ENCODE measurements at regions not wholly inside any gene's neighbourhood (a gene's known extent, or its start where the extent isn't known, plus 50 kb on each side); places are given as distances from the start of the nearest gene placed in this dataset.

DNA sequence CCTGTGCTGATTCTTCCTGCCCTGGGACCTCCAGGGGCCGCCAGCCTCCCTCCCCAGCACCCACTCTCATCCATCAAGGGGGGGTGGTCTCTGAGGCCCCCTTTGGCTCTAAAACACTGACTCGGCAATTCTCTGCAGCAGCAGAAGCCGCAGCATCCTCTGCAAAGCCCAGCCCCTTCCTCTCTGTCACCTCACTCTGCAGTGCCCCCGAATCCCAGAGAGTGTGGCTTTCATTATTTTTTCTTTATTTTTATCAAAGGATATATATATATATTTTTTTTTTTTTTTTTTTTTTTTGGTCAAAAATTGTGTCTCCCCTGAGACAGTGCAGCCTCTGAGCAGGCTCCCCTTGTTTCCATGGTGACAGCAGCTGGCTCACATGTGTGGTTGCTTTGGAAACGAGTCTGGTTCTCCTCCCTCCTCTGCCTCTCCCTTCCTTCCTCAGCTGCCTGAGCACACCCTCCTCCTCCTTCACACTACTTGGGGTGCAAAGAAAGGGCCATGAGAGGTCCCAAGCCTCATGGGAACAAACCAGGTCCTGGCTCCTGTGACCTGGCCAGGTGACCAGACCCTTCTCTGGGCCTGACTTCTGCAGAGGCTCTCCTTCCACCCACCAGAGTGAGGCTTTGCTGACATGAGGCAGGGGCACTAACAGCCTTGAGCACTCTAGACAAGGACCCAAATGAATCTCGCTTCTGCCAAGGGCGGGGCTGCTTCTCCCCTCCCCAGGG is 100.5 kb downstream of the LRRC74A start:
- DNase-seq (ENCODE audit: low read depth in 2 of 2), result peak; percentile 35 to 49

GRCh38 chr14:76925097-76925441 is 98.9 kb downstream of the LRRC74A start:
- DNase-seq (ENCODE audit: low read depth in 2 of 2), result no peak

DNA sequence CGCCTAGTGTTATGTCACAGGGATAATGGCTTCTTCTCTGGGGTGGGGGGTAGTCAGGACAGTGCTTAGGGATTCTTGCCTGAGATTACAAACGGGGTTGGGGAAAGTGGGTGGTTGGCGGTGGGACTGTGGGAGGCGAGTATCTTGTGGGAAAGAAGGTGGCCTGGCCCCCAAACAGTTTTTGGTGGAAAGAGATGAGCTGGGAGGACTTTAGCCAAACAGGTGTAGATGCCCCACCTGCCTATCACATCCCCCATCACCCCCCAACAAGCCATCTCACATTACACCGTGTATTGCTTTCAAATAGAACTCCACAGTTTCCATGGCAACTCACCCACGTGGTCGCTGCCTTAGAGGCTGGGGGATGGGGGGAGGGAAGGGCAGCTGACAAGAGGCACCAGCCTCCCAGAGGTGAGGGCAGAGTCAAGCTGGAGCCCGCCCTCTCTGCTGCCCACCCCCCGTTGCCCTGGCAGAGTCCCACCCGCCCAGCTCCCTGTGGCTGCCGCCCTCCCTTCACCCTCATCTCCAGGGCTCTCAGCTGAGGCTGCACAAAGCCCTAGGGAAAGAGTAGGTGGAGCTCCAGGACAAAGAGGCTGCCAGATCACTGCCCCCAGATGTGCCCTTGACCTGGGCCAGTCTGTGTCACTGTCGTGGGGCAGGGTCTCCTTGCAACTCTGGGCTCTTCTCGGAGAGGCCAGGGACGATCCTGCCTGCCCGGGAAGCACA is 98.3 kb downstream of the LRRC74A start:
- no peak for DNase-seq (ENCODE audit: low read depth in 2 of 2)

DNA sequence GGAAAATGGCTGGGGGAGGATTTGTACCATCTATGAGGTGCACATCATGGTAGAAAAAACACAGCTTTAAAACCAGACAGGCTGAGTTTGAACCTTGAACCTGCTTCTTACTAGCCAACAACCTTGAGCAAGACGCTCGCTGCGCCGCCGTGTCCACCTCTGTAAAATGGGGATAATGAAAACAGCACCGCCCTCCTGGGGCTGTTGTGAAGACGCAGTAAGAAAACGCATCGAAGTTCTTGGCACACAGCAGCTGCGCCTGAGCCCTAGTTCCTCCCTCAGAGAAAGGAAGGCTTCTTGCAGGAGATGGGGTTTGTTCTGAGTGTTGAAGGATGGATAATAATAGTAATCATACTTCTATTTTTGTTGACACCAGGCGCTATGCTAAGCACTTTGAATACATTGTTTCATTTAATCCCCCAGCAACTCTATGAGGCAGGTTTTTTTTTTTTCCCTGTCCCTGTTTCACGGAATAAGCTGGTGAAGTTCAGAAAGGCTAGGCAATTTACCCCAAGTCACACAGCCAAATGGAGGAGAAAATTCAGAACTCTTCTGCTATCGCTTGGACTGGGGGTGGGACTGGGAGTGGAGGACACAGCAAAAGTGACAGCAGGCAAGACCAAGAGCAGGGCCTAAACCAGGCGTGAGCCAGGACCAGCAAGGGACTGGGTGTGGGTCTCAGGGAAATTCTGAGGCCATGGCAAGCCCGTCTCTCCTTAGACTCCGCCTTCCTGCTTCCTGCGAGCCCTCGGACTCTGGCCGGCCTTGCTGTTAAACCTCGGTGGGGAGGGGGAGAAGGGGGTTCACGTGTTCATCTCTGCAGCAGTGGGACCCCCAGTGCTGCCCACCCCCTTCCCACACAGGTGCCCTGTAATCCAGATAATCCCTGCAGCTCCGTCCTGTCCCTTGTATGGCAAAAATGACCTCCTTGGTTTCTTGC is 97.5 kb downstream of the LRRC74A start:
- DNase-seq (ENCODE audit: low read depth in 2 of 2), result no peak

DNA sequence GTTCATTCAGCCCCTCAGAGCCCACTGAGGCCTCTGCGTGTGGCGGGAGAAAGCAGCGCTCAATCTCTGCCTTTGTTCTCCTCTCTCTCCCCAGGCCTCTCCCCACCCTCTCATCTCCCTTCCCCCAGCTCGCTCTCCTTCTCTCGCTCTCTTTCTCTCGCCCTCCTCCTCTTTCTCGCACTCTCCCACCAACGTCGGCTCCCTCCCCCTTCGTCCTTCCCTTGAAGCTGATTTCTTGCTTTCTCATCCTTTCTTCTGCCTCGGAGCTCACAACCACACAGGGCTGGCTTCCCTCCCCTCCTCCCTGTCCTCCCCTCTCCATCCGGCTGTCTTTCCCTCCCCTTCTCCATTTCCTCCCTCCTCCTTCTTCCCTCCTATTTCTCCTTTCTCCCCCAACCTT is 96.4 kb downstream of the LRRC74A start:
- DNase-seq (ENCODE audit: low read depth in 2 of 2), result no peak

- no peak for DNase-seq (ENCODE audit: low read depth in 2 of 2)
These were observed 95.9 kb downstream of the LRRC74A start for GRCh38 chr14:76922092-76922491.

DNA sequence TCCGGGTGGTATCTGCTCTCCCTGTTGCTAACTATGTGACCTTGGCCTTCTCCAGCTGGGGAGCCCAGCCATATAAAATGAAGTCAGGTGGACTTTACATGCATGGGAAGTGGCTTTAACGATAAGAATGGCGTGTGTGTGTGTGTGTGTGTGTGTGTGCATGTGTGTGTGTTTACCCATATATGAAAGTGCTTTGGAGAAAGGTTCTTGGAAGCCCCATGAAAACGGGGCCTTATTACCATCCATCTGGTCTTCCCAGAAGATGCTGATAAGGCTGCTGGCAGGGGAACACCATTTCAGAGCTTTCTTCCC is 94.8 kb downstream of the LRRC74A start:
- DNase-seq (ENCODE audit: low read depth in 2 of 2), result no peak

GRCh38 chr14:76920331-76921087 is 94.3 kb downstream of the LRRC74A start:
- DNase-seq (ENCODE audit: low read depth in 2 of 2), result no peak

GRCh38 chr14:76919431-76920330 is 93.5 kb downstream of the LRRC74A start:
- no peak for DNase-seq (ENCODE audit: low read depth in 2 of 2)
